ENCODE measurements at regions not wholly inside any gene's neighbourhood (a gene's known extent, or its start where the extent isn't known, plus 50 kb on each side); places are given as distances from the start of the nearest gene placed in this dataset.
A peak's percentile ranks its signal among the peaks of the same experiment; 100 is the strongest.

DNA sequence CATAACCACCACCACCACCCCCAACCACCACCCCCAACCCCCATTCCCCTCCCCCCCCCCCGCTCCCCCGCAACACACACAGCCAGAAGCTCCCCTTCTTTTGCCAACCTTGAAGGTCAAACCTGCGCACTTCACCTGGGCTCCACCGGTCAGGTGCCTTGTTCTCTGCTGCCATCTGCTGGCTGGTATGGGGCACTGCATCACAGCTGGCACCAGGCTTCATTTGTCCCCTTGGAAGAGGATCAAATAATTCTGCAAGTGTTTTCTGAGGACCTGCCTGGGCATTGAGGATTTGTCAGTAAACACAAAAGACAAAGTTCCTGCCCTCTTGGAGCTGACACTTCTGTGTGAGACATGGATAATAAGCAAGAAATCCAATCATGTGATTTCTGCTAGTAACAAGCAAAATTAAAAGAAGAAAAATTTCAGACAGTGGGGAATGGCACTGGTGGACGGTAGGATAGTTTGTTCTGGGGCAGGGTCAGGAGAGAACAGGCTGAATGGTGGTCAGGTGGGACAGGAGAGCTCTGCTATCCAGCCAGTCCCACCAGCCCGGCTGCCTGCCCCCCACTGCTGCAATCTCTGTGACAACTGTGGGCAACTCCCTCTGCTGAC, 55.6 kb upstream of the LMX1B start:
- TF ChIP-seq, protein P1, sequence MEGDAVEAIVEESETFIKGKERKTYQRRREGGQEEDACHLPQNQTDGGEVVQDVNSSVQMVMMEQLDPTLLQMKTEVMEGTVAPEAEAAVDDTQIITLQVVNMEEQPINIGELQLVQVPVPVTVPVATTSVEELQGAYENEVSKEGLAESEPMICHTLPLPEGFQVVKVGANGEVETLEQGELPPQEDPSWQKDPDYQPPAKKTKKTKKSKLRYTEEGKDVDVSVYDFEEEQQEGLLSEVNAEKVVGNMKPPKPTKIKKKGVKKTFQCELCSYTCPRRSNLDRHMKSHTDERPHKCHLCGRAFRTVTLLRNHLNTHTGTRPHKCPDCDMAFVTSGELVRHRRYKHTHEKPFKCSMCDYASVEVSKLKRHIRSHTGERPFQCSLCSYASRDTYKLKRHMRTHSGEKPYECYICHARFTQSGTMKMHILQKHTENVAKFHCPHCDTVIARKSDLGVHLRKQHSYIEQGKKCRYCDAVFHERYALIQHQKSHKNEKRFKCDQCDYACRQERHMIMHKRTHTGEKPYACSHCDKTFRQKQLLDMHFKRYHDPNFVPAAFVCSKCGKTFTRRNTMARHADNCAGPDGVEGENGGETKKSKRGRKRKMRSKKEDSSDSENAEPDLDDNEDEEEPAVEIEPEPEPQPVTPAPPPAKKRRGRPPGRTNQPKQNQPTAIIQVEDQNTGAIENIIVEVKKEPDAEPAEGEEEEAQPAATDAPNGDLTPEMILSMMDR (optimal IDR thresholded peaks at IDR 0.05 in 1 of 3, IDR thresholded peaks at IDR 0.05 in 1 of 3, conservative IDR thresholded peaks at IDR 0.05 in 1 of 3; ENCODE audit: extremely low read depth in 1 of 3, insufficient read depth in 2 of 3, low read length in 3 of 3) = peak; percentile 95 to 98 (median 97)
- no peak for TF ChIP-seq EZH2 (IDR thresholded peaks at IDR 0.05; ENCODE audit: low read length)
